Common myeloid progenitor, CD34-positive (primary cell): ENCODE measurements at regions not wholly inside any gene's neighbourhood (a gene's known extent, or its start where the extent isn't known, plus 50 kb on each side); places are given as distances from the start of the nearest gene placed in this dataset.
A peak's percentile ranks its signal among the peaks of the same experiment; 100 is the strongest.

Experiments
- CTCF ChIA-PET: fragments of 350-600 bp; sonication (Branson Sonifier 250); formaldehyde crosslinking; loops from one replicate; lab custom pipeline; 2021; ENCODE audit warnings: antibody characterized with exemption; lab: Charles Lee
- POLR2A ChIA-PET: fragments of 350-600 bp; sonication (Branson Sonifier 250); formaldehyde crosslinking; loops from one replicate; lab custom pipeline; 2021; ENCODE audit warnings: antibody characterized with exemption; lab: Charles Lee
- DNase-seq, 3 donors: peaks; one replicate each; pipeline versions ENCODE4 v3.0.0 to v3.0.0-alpha.2; 2013
- H3K27ac ChIP-seq, 2 experiments: 1 replicate in 1 of 2; 2 replicates in 1 of 2; pipeline ENCODE4 v1.7.0; 2013; ENCODE audit warnings: inconsistent platforms in 2 of 2, low read length in 2 of 2, mild to moderate bottlenecking in 2 of 2, low read depth in 1 of 2, moderate library complexity in 1 of 2; ENCODE audit not compliant: severe bottlenecking in 2 of 2, insufficient read depth in 1 of 2, poor library complexity in 1 of 2
- H3K27me3 ChIP-seq, 5 experiments: replicated peaks in 2 of 5; 1 replicate in 3 of 5; 2 replicates in 2 of 5; pipeline versions ENCODE4 v1.6.1 to v1.7.0; 2013; ENCODE audit warnings: low read length in 4 of 5, mild to moderate bottlenecking in 2 of 5, moderate library complexity in 2 of 5, inconsistent platforms in 1 of 5; ENCODE audit not compliant: insufficient read depth in 5 of 5, control insufficient read depth in 4 of 5
- H3K36me3 ChIP-seq, 4 experiments: 1 replicate in 2 of 4; 2 replicates in 2 of 4; pipeline versions ENCODE4 v1.6.1 to v1.7.0; 2013; ENCODE audit warnings: low read length in 3 of 4, control low read depth in 1 of 4, mild to moderate bottlenecking in 1 of 4; ENCODE audit not compliant: control insufficient read depth in 4 of 4, insufficient read depth in 4 of 4
- H3K4me1 ChIP-seq, 4 experiments: 1 replicate in 3 of 4; 2 replicates in 1 of 4; pipeline versions ENCODE4 v1.6.1 to v1.7.1; 2013; ENCODE audit warnings: low read length in 3 of 4, mild to moderate bottlenecking in 3 of 4, control low read depth in 1 of 4, inconsistent platforms in 1 of 4, moderate library complexity in 1 of 4; ENCODE audit not compliant: control insufficient read depth in 4 of 4, insufficient read depth in 4 of 4; ENCODE audit errors: control extremely low read depth in 1 of 4
- H3K4me3 ChIP-seq, 7 experiments: 1 replicate in 4 of 7; 2 replicates in 3 of 7; pipeline versions ENCODE4 v1.5.1 to v1.7.0; 2013; ENCODE audit warnings: mild to moderate bottlenecking in 7 of 7, low read length in 6 of 7, moderate library complexity in 6 of 7, inconsistent platforms in 2 of 7, low read depth in 2 of 7, control low read depth in 1 of 7; ENCODE audit not compliant: insufficient read depth in 4 of 7, control insufficient read depth in 1 of 7; ENCODE audit errors: extremely low read depth in 1 of 7
- H3K9me3 ChIP-seq, 5 experiments: 1 replicate in 4 of 5; 2 replicates in 1 of 5; pipeline versions ENCODE4 v1.6.1 to v1.7.1; 2013; ENCODE audit warnings: low read length in 4 of 5, mild to moderate bottlenecking in 2 of 5, inconsistent platforms in 1 of 5, low read depth in 1 of 5, moderate library complexity in 1 of 5; ENCODE audit not compliant: control insufficient read depth in 4 of 5, insufficient read depth in 2 of 5; ENCODE audit errors: control extremely low read depth in 1 of 5
- WGBS: methylation state at CpG from one replicate; pipeline ENCODE4 v1.1.5; 2013; ENCODE audit not compliant: insufficient coverage; 5-methylcytosine and 5-hydroxymethylcytosine counted together

- Histone ChIP-seq H3K27ac (no peak overlapping the region), H3K27me3 (no peaks in the 10 kb centered on the region), H3K9me3 (peaks cover 4 to 26% (median 14%) of the 10 kb centered on the region in 5 experiments), H3K36me3 (no peaks in the 10 kb centered on the region), H3K4me1 (peaks cover 0 to 9% (median 5%) of the 10 kb centered on the region in 4 experiments), H3K4me3 (no peak overlapping the region)
- 100% methylated on average over 3 of the region's 7 CpGs for WGBS
- POLR2A ChIA-PET = no interaction called here
- CTCF ChIA-PET = no interaction called here
- DNase-seq = no peak
Observed at GRCh38 chr15:69691307-69692015, 238.8 kb downstream of the RPLP1 start.

GRCh38 chr15:69692342-69692741 lies 239.7 kb downstream of the RPLP1 start:
- 97% methylated on average over 3 of the region's 3 CpGs for WGBS
- POLR2A ChIA-PET = no interaction called here
- no peak for DNase-seq
- H3K36me3 ChIP-seq = no peaks in the 10 kb centered on the region
- no peak overlapping the region for H3K4me3 ChIP-seq
- H3K27ac ChIP-seq = no peak overlapping the region
- peaks cover 0 to 9% (median 5%) of the 10 kb centered on the region in 4 experiments for H3K4me1 ChIP-seq
- H3K9me3 ChIP-seq = peaks cover 4 to 26% (median 14%) of the 10 kb centered on the region in 5 experiments
- H3K27me3 ChIP-seq = no peaks in the 10 kb centered on the region
- CTCF ChIA-PET = interaction anchor here (1.3 kb wide), 1 partner anchor 25 kb away, joined by 3 read pairs; no protein-coding TSS in a partner anchor

GRCh38 chr15:69693059-69693458 lies 240.4 kb downstream of the RPLP1 start:
- Histone ChIP-seq H3K4me3 (no peak overlapping the region), H3K27ac (no peak overlapping the region), H3K4me1 (peaks cover 2 to 14% (median 8%) of the 10 kb centered on the region in 4 experiments), H3K9me3 (peaks cover 3 to 25% (median 12%) of the 10 kb centered on the region in 5 experiments), H3K36me3 (no peaks in the 10 kb centered on the region), H3K27me3 (no peaks in the 10 kb centered on the region)
- ChIA-PET CTCF (interaction anchor here (1.3 kb wide), 1 partner anchor 25 kb away, joined by 3 read pairs; no protein-coding TSS in a partner anchor), POLR2A (no interaction called here)
- 0% methylated on average over 1 of the region's 4 CpGs for WGBS
- peak in 2 of 3 donors; percentile 31 to 38 for DNase-seq

- Histone ChIP-seq H3K36me3 (no peaks in the 10 kb centered on the region), H3K27ac (no peak overlapping the region), H3K27me3 (no peaks in the 10 kb centered on the region), H3K9me3 (peaks cover 0 to 9% (median 0%) of the 10 kb centered on the region in 5 experiments), H3K4me1 (peaks cover 2 to 15% (median 8%) of the 10 kb centered on the region in 4 experiments), H3K4me3 (no peak overlapping the region)
- DNase-seq = no peak
- WGBS = 91% methylated on average over 2 of the region's 3 CpGs
- POLR2A ChIA-PET = no interaction called here
- CTCF ChIA-PET = interaction anchor here (1.3 kb wide), 1 partner anchor 9 kb away, joined by 3 read pairs; no protein-coding TSS in a partner anchor
Observed at GRCh38 chr15:69696946-69697345, 244.3 kb downstream of the RPLP1 start.

GRCh38 chr15:69697916-69698315 lies 245.3 kb downstream of the RPLP1 start:
- no peaks in the 10 kb centered on the region for H3K27me3 ChIP-seq
- H3K27ac ChIP-seq = no peak overlapping the region
- 13% methylated on average over 2 of the region's 3 CpGs for WGBS
- no peak overlapping the region for H3K4me3 ChIP-seq
- no peaks in the 10 kb centered on the region for H3K36me3 ChIP-seq
- ChIA-PET POLR2A (no interaction called here), CTCF (no interaction called here)
- H3K9me3 ChIP-seq = peaks cover 0 to 9% (median 0%) of the 10 kb centered on the region in 5 experiments
- no peak for DNase-seq
- peaks cover 1 to 11% (median 5%) of the 10 kb centered on the region in 4 experiments for H3K4me1 ChIP-seq

GRCh38 chr15:69699096-69699495 lies 246.5 kb downstream of the RPLP1 start:
- Histone ChIP-seq H3K36me3 (no peaks in the 10 kb centered on the region), H3K9me3 (peaks cover 0 to 9% (median 0%) of the 10 kb centered on the region in 5 experiments), H3K27me3 (no peaks in the 10 kb centered on the region), H3K4me3 (no peak overlapping the region), H3K27ac (no peak overlapping the region), H3K4me1 (peaks cover 0 to 9% (median 3%) of the 10 kb centered on the region in 4 experiments)
- ChIA-PET POLR2A (interaction anchor here (0.9 kb wide), 1 partner anchor 93 kb away, joined by 3 read pairs; no protein-coding TSS in a partner anchor), CTCF (no interaction called here)
- no peak for DNase-seq
- 92% methylated on average over 1 of the region's 1 CpG for WGBS

GRCh38 chr15:69700380-69700779 lies 247.8 kb downstream of the RPLP1 start:
- no peaks in the 10 kb centered on the region for H3K36me3 ChIP-seq
- no peak for DNase-seq
- no peaks in the 10 kb centered on the region for H3K27me3 ChIP-seq
- CTCF ChIA-PET = no interaction called here
- peaks cover 0 to 9% (median 3%) of the 10 kb centered on the region in 4 experiments for H3K4me1 ChIP-seq
- H3K9me3 ChIP-seq = peaks cover 0 to 9% (median 0%) of the 10 kb centered on the region in 5 experiments
- WGBS = 94% methylated on average over 2 of the region's 3 CpGs
- H3K4me3 ChIP-seq = no peak overlapping the region
- POLR2A ChIA-PET = no interaction called here
- no peak overlapping the region for H3K27ac ChIP-seq
